ENCODE measurements at regions not wholly inside any gene's neighbourhood (a gene's known extent, or its start where the extent isn't known, plus 50 kb on each side); places are given as distances from the start of the nearest gene placed in this dataset.
"Not testable (repeated sequence)": the region's sequence is repeated elsewhere in the genome, so short reads cannot be mapped to it uniquely, and the experiment has no call there.

- H3K4me3 ChIP-seq (ENCODE audit: low read length); H3K27me3 ChIP-seq (ENCODE audit: control insufficient read depth, insufficient read depth, low read length); H3K36me3 ChIP-seq (ENCODE audit: control insufficient read depth, insufficient read depth, low read length); H3K4me1 ChIP-seq (ENCODE audit: control insufficient read depth, insufficient read depth, low read length); H3K9ac ChIP-seq (ENCODE audit: low read length): not testable (repeated sequence)
- H3K27ac ChIP-seq (ENCODE audit: low read depth, low read length) = peak overlapping the region; percentile 65
Observed at GRCh38 chr12:131268123-131268522, 314.4 kb downstream of the ADGRD1 start.

GRCh38 chr12:131268571-131268970 lies 314.9 kb downstream of the ADGRD1 start:
- not testable (repeated sequence) for H3K9ac ChIP-seq (ENCODE audit: low read length); H3K4me3 ChIP-seq (ENCODE audit: low read length); H3K4me1 ChIP-seq (ENCODE audit: control insufficient read depth, insufficient read depth, low read length); H3K27me3 ChIP-seq (ENCODE audit: control insufficient read depth, insufficient read depth, low read length); H3K36me3 ChIP-seq (ENCODE audit: control insufficient read depth, insufficient read depth, low read length)
- H3K27ac ChIP-seq (ENCODE audit: low read depth, low read length) = peak overlapping the region; percentile 64

- Histone ChIP-seq H3K4me3 (ENCODE audit: low read length) (no peak overlapping the region), H3K36me3 (ENCODE audit: control insufficient read depth, insufficient read depth, low read length) (no peaks in the 10 kb centered on the region), H3K4me1 (ENCODE audit: control insufficient read depth, insufficient read depth, low read length) (peaks cover 3% of the 10 kb centered on the region), H3K9ac (ENCODE audit: low read length) (no peak overlapping the region), H3K27ac (ENCODE audit: low read depth, low read length) (no peak overlapping the region), H3K27me3 (ENCODE audit: control insufficient read depth, insufficient read depth, low read length) (no peaks in the 10 kb centered on the region)
Observed at GRCh38 chr12:131269551-131269950, 315.8 kb downstream of the ADGRD1 start.

GRCh38 chr12:131269977-131270376 lies 316.3 kb downstream of the ADGRD1 start:
- not testable (repeated sequence) for H3K36me3 ChIP-seq (ENCODE audit: control insufficient read depth, insufficient read depth, low read length); H3K27me3 ChIP-seq (ENCODE audit: control insufficient read depth, insufficient read depth, low read length); H3K27ac ChIP-seq (ENCODE audit: low read depth, low read length); H3K4me1 ChIP-seq (ENCODE audit: control insufficient read depth, insufficient read depth, low read length); H3K9ac ChIP-seq (ENCODE audit: low read length); H3K4me3 ChIP-seq (ENCODE audit: low read length)

- no peak overlapping the region for H3K4me3 ChIP-seq (ENCODE audit: low read length)
- H3K27ac ChIP-seq (ENCODE audit: low read depth, low read length) = no peak overlapping the region
- no peak overlapping the region for H3K9ac ChIP-seq (ENCODE audit: low read length)
- H3K27me3 ChIP-seq (ENCODE audit: control insufficient read depth, insufficient read depth, low read length) = no peaks in the 10 kb centered on the region
- no peaks in the 10 kb centered on the region for H3K36me3 ChIP-seq (ENCODE audit: control insufficient read depth, insufficient read depth, low read length)
- H3K4me1 ChIP-seq (ENCODE audit: control insufficient read depth, insufficient read depth, low read length) = peaks cover 3% of the 10 kb centered on the region
Observed at GRCh38 chr12:131271724-131272123, 318.0 kb downstream of the ADGRD1 start.

GRCh38 chr12:131272283-131272814 lies 318.6 kb downstream of the ADGRD1 start:
- not testable (repeated sequence) for H3K27me3 ChIP-seq (ENCODE audit: control insufficient read depth, insufficient read depth, low read length)

GRCh38 chr12:131273291-131273845 lies 319.7 kb downstream of the ADGRD1 start:
- Histone ChIP-seq H3K9ac (ENCODE audit: low read length) (no peak overlapping the region), H3K4me3 (ENCODE audit: low read length) (no peak overlapping the region), H3K27me3 (ENCODE audit: control insufficient read depth, insufficient read depth, low read length) (no peaks in the 10 kb centered on the region), H3K36me3 (ENCODE audit: control insufficient read depth, insufficient read depth, low read length) (no peaks in the 10 kb centered on the region), H3K4me1 (ENCODE audit: control insufficient read depth, insufficient read depth, low read length) (no peaks in the 10 kb centered on the region), H3K27ac (ENCODE audit: low read depth, low read length) (no peak overlapping the region)

More at GRCh38 chr12:131272283-131272814, 318.6 kb downstream of the ADGRD1 start:
- not testable (repeated sequence) for H3K9ac ChIP-seq (ENCODE audit: low read length); H3K27ac ChIP-seq (ENCODE audit: low read depth, low read length); H3K4me3 ChIP-seq (ENCODE audit: low read length); H3K36me3 ChIP-seq (ENCODE audit: control insufficient read depth, insufficient read depth, low read length); H3K4me1 ChIP-seq (ENCODE audit: control insufficient read depth, insufficient read depth, low read length)

GRCh38 chr12:131274061-131274460 lies 320.4 kb downstream of the ADGRD1 start:
- H3K27ac ChIP-seq (ENCODE audit: low read depth, low read length) = no peak overlapping the region
- no peak overlapping the region for H3K4me3 ChIP-seq (ENCODE audit: low read length)
- no peak overlapping the region for H3K9ac ChIP-seq (ENCODE audit: low read length)
- no peaks in the 10 kb centered on the region for H3K27me3 ChIP-seq (ENCODE audit: control insufficient read depth, insufficient read depth, low read length)
- H3K4me1 ChIP-seq (ENCODE audit: control insufficient read depth, insufficient read depth, low read length) = no peaks in the 10 kb centered on the region
- no peaks in the 10 kb centered on the region for H3K36me3 ChIP-seq (ENCODE audit: control insufficient read depth, insufficient read depth, low read length)

- Histone ChIP-seq H3K27ac (ENCODE audit: low read depth, low read length) (no peak overlapping the region), H3K9ac (ENCODE audit: low read length) (no peak overlapping the region), H3K27me3 (ENCODE audit: control insufficient read depth, insufficient read depth, low read length) (no peaks in the 10 kb centered on the region), H3K36me3 (ENCODE audit: control insufficient read depth, insufficient read depth, low read length) (no peaks in the 10 kb centered on the region), H3K4me1 (ENCODE audit: control insufficient read depth, insufficient read depth, low read length) (no peaks in the 10 kb centered on the region), H3K4me3 (ENCODE audit: low read length) (no peak overlapping the region)
Observed at GRCh38 chr12:131274906-131275305, 321.2 kb downstream of the ADGRD1 start.

- no peak overlapping the region for H3K27ac ChIP-seq (ENCODE audit: low read depth, low read length)
- no peak overlapping the region for H3K4me3 ChIP-seq (ENCODE audit: low read length)
- H3K36me3 ChIP-seq (ENCODE audit: control insufficient read depth, insufficient read depth, low read length) = no peaks in the 10 kb centered on the region
- no peak overlapping the region for H3K9ac ChIP-seq (ENCODE audit: low read length)
- H3K27me3 ChIP-seq (ENCODE audit: control insufficient read depth, insufficient read depth, low read length) = no peaks in the 10 kb centered on the region
- H3K4me1 ChIP-seq (ENCODE audit: control insufficient read depth, insufficient read depth, low read length) = no peaks in the 10 kb centered on the region
Observed at GRCh38 chr12:131275824-131276223, 322.1 kb downstream of the ADGRD1 start.

GRCh38 chr12:131276501-131277185 lies 322.9 kb downstream of the ADGRD1 start:
- no peak overlapping the region for H3K9ac ChIP-seq (ENCODE audit: low read length)
- no peak overlapping the region for H3K27ac ChIP-seq (ENCODE audit: low read depth, low read length)
- H3K27me3 ChIP-seq (ENCODE audit: control insufficient read depth, insufficient read depth, low read length) = no peaks in the 10 kb centered on the region
- H3K4me1 ChIP-seq (ENCODE audit: control insufficient read depth, insufficient read depth, low read length) = no peaks in the 10 kb centered on the region
- no peaks in the 10 kb centered on the region for H3K36me3 ChIP-seq (ENCODE audit: control insufficient read depth, insufficient read depth, low read length)
- H3K4me3 ChIP-seq (ENCODE audit: low read length) = no peak overlapping the region

- not testable (repeated sequence) for H3K36me3 ChIP-seq (ENCODE audit: control insufficient read depth, insufficient read depth, low read length); H3K4me1 ChIP-seq (ENCODE audit: control insufficient read depth, insufficient read depth, low read length); H3K4me3 ChIP-seq (ENCODE audit: low read length); H3K27me3 ChIP-seq (ENCODE audit: control insufficient read depth, insufficient read depth, low read length); H3K27ac ChIP-seq (ENCODE audit: low read depth, low read length); H3K9ac ChIP-seq (ENCODE audit: low read length)
Observed at GRCh38 chr12:131277186-131278091, 323.7 kb downstream of the ADGRD1 start.

Measured in rectal smooth muscle tissue (tissue), 1 donor.